Brain microvascular endothelial cell (primary cell): ENCODE measurements at regions not wholly inside any gene's neighbourhood (a gene's known extent, or its start where the extent isn't known, plus 50 kb on each side); places are given as distances from the start of the nearest gene placed in this dataset.

Experiments used
- DNase-seq: peaks from one replicate; pipeline ENCODE4 v3.0.0-alpha.2; 2020
- H3K27ac ChIP-seq: fragments of 250-450 bp; sonication (Bioruptor Pico); 2 replicates; pipeline ENCODE4 v1.5.1; 2020; ENCODE audit warnings: mild to moderate bottlenecking, moderate library complexity
- H3K27me3 ChIP-seq: fragments of 250-450 bp; sonication (Bioruptor Pico); replicated peaks from 2 replicates; pipeline ENCODE4 v1.5.1; 2020; ENCODE audit warnings: mild to moderate bottlenecking
- H3K36me3 ChIP-seq: fragments of 250-450 bp; sonication (Bioruptor Pico); replicated peaks from 2 replicates; pipeline ENCODE4 v1.5.1; 2020; ENCODE audit warnings: mild to moderate bottlenecking
- H3K4me3 ChIP-seq: 2 replicates; pipeline ENCODE4 v1.5.1; 2011; ENCODE audit warnings: low read depth, mild to moderate bottlenecking, control low read depth, low read length, moderate library complexity
- in situ Hi-C: cut with HindIII; loops from 2 replicates; pipeline ENCODE4 v1.10.0; 2017; ENCODE audit warnings: low sequenced_read_pairs, low pct_ligation_motif_present
- TF ChIP-seq, protein P1 (sequence below): IDR thresholded peaks from 2 replicates; pipeline ENCODE4 v1.5.1; 2011; ENCODE audit warnings: low read depth, mild to moderate bottlenecking, moderate library complexity, low read length, control low read depth, inconsistent platforms; ENCODE audit errors: missing control alignments

GRCh38 chr7:10568891-10569290 is 404.8 kb upstream of the PHF14 start:
- in situ Hi-C loops, result no loop called here
- TF ChIP-seq, protein P1, sequence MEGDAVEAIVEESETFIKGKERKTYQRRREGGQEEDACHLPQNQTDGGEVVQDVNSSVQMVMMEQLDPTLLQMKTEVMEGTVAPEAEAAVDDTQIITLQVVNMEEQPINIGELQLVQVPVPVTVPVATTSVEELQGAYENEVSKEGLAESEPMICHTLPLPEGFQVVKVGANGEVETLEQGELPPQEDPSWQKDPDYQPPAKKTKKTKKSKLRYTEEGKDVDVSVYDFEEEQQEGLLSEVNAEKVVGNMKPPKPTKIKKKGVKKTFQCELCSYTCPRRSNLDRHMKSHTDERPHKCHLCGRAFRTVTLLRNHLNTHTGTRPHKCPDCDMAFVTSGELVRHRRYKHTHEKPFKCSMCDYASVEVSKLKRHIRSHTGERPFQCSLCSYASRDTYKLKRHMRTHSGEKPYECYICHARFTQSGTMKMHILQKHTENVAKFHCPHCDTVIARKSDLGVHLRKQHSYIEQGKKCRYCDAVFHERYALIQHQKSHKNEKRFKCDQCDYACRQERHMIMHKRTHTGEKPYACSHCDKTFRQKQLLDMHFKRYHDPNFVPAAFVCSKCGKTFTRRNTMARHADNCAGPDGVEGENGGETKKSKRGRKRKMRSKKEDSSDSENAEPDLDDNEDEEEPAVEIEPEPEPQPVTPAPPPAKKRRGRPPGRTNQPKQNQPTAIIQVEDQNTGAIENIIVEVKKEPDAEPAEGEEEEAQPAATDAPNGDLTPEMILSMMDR, result no peak
- H3K27me3 ChIP-seq, result no peaks in the 10 kb centered on the region
- no peak overlapping the region for H3K27ac ChIP-seq
- H3K36me3 ChIP-seq, result no peaks in the 10 kb centered on the region
- no peak overlapping the region for H3K4me3 ChIP-seq
- no peak for DNase-seq

DNA sequence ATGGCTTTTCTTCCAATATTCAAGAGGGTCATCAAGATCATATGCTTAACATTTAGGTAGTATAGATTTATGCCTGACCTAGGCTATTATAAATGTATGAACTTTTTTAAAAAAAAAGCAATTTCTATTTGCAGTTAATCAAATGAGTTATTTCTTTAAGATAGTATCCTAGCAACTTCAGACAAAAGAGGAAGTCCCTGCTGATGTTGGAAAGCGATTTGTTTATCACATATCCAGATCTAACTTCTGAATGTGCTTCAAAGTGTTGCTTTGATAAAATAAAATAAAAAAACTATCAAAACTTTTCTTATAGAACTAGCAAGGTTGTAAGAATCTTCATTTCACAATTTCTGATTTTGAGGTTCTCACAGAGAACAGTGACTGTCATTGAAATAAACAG is 401.9 kb upstream of the PHF14 start:
- Histone ChIP-seq H3K36me3 (no peaks in the 10 kb centered on the region), H3K27ac (no peak overlapping the region), H3K27me3 (no peaks in the 10 kb centered on the region), H3K4me3 (no peak overlapping the region)
- in situ Hi-C loops, result no loop called here
- TF ChIP-seq, protein P1, result no peak
- no peak for DNase-seq

DNA sequence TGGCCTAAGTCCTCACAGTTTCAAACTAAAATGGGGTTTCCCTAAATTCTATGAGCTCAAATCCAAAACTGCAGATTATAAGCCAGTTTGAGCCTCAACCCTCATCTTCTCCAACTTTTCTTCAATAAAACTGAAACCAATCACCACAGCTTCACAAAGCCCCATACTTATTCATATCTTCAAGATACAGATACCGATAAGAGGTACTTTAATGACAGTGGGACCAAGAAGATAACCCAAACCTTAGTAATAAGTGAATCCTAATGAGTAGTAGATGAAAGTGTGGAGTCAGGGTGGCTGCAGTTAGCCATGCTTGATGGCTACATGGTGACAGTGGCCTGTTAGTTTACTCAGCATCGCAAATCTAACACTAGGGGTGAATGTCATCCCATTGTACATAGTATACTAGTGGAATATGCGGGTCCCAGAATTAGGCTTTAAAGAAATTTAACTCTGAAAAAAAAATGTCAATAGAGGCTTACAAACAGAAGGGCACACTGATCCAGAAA is 395.8 kb upstream of the PHF14 start:
- no peak overlapping the region for H3K4me3 ChIP-seq
- no peaks in the 10 kb centered on the region for H3K27me3 ChIP-seq
- H3K27ac ChIP-seq, result no peak overlapping the region
- no peak for DNase-seq
- TF ChIP-seq, protein P1, result no peak
- no peaks in the 10 kb centered on the region for H3K36me3 ChIP-seq
- in situ Hi-C loops, result no loop called here

DNA sequence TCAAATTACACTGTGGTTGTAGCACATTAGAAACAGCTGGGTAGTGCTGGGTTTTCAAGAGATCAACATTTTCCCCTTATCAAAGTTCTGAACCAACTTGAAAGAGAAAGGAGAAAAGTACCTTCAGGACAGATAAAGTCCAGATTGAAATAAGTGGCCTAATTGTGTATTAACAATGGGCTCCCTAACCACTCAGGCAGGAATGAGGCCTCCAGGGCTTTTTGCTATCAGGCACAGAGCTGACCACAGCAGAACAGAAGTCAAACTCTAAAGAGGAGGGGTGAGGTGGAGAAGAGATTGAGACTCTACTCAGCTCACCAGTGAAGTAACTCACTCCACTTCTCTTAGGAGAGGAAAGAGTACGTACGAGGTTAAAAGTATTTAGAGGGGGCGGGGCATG is 394.1 kb upstream of the PHF14 start:
- no peak for DNase-seq
- Histone ChIP-seq H3K27me3 (no peaks in the 10 kb centered on the region), H3K4me3 (no peak overlapping the region), H3K27ac (no peak overlapping the region), H3K36me3 (no peaks in the 10 kb centered on the region)
- in situ Hi-C loops, result no loop called here
- TF ChIP-seq, protein P1, result no peak

DNA sequence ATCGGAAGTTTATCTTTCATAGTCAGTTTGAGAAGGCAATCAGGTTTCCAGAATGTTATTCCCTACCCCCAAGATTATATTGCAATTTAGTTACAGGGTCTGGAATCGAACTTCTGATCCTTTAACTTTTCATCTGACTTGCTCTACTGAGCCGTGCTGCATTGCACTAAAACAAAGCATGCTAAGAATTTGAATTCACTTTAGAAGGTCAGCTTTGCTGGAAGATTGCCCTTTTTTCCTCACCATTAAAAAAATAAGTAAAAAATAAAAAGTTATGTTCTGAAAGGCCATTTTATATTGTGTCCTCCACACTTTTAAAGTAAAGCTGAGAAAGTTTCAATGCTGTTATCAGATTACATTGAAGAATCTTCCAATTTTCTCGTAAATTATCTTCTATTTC is 388.8 kb upstream of the PHF14 start:
- H3K27ac ChIP-seq, result no peak overlapping the region
- no peaks in the 10 kb centered on the region for H3K36me3 ChIP-seq
- H3K27me3 ChIP-seq, result no peaks in the 10 kb centered on the region
- TF ChIP-seq, protein P1, result no peak
- no peak overlapping the region for H3K4me3 ChIP-seq
- DNase-seq, result no peak
- in situ Hi-C loops, result no loop called here

GRCh38 chr7:10588084-10588483 is 385.6 kb upstream of the PHF14 start:
- no peaks in the 10 kb centered on the region for H3K36me3 ChIP-seq
- H3K27me3 ChIP-seq, result no peaks in the 10 kb centered on the region
- TF ChIP-seq, protein P1, result no peak
- no peak overlapping the region for H3K27ac ChIP-seq
- no peak for DNase-seq
- H3K4me3 ChIP-seq, result no peak overlapping the region
- in situ Hi-C loops, result no loop called here
